AG04450 (cell line): ENCODE measurements at regions not wholly inside any gene's neighbourhood (a gene's known extent, or its start where the extent isn't known, plus 50 kb on each side); places are given as distances from the start of the nearest gene placed in this dataset.
"Not testable (repeated sequence)": the region's sequence is repeated elsewhere in the genome, so short reads cannot be mapped to it uniquely, and the experiment has no call there.

ENCODE experiments used
- CTCF ChIA-PET: fragments of 300-600, 350-600 bp; formaldehyde crosslinking; extraction: SDS; loops from one replicate; lab custom pipeline; 2022; ENCODE audit warnings: antibody characterized with exemption, inconsistent platforms; lab: Charles Lee
- POLR2A ChIA-PET: fragments of 350-600 bp; formaldehyde crosslinking; extraction: SDS; loops from one replicate; lab custom pipeline; 2021; ENCODE audit warnings: antibody characterized with exemption, inconsistent platforms; lab: Yijun Ruan, JAX
- DNase-seq: peaks from one replicate; pipeline ENCODE4 v3.0.0-alpha.2; 2011; ENCODE audit warnings: low read depth, low spot score
- H3K27ac ChIP-seq: one replicate; pipeline ENCODE4 v1.5.1; 2012; ENCODE audit warnings: low read depth, low read length, control low read depth
- H3K27me3 ChIP-seq: one replicate; pipeline ENCODE4 v1.6.0; 2012; ENCODE audit warnings: low read length; ENCODE audit not compliant: control insufficient read depth, insufficient read depth
- H3K4me3 ChIP-seq: 2 replicates; pipeline ENCODE4 v1.5.1; 2011; ENCODE audit warnings: mild to moderate bottlenecking, low read depth, low read length, control low read depth
- H3K9me3 ChIP-seq: 2 replicates; pipeline ENCODE4 v1.5.1; 2012; ENCODE audit warnings: low read length; ENCODE audit not compliant: control insufficient read depth, insufficient read depth
- CTCF ChIP-seq: IDR thresholded peaks from 2 replicates; pipeline ENCODE4 v1.5.1; 2011; ENCODE audit warnings: low read depth, low read length, control low read depth, inconsistent platforms

- TF ChIP-seq CTCF: no peak
- Histone ChIP-seq H3K9me3 (no peaks in the 10 kb centered on the region), H3K27ac (no peak overlapping the region), H3K27me3 (no peaks in the 10 kb centered on the region), H3K4me3 (no peak overlapping the region)
- ChIA-PET POLR2A (no interaction called here), CTCF (no interaction called here)
- no peak for DNase-seq
These were observed 97.7 kb upstream of the CDCA7L start for GRCh38 chr7:22043367-22043766.

GRCh38 chr7:22040923-22041595 is 95.4 kb upstream of the CDCA7L start:
- ChIA-PET CTCF (interaction anchor here (0.7 kb wide), 1 partner anchor 1264 kb away, joined by 3 read pairs; no protein-coding TSS in a partner anchor), POLR2A (no interaction called here)
- H3K4me3 ChIP-seq: no peak overlapping the region
- TF ChIP-seq CTCF: no peak
- no peak overlapping the region for H3K27ac ChIP-seq
- no peak for DNase-seq
- H3K9me3 ChIP-seq: no peaks in the 10 kb centered on the region
- H3K27me3 ChIP-seq: no peaks in the 10 kb centered on the region

GRCh38 chr7:22039670-22040069 is 94.0 kb upstream of the CDCA7L start:
- Histone ChIP-seq H3K27ac (no peak overlapping the region), H3K4me3 (no peak overlapping the region), H3K9me3 (no peaks in the 10 kb centered on the region), H3K27me3 (no peaks in the 10 kb centered on the region)
- TF ChIP-seq CTCF: no peak
- no peak for DNase-seq
- POLR2A ChIA-PET: no interaction called here
- CTCF ChIA-PET: no interaction called here

GRCh38 chr7:22032356-22032755 is 86.7 kb upstream of the CDCA7L start:
- CTCF ChIA-PET, DNase-seq: not testable (repeated sequence)

GRCh38 chr7:22028656-22029055 is 83.0 kb upstream of the CDCA7L start:
- POLR2A ChIA-PET, CTCF ChIA-PET, H3K27ac ChIP-seq, H3K9me3 ChIP-seq, DNase-seq, H3K4me3 ChIP-seq, H3K27me3 ChIP-seq: not testable (repeated sequence)

More at GRCh38 chr7:22032356-22032755, 86.7 kb upstream of the CDCA7L start:
- H3K27me3 ChIP-seq, H3K4me3 ChIP-seq, POLR2A ChIA-PET, H3K27ac ChIP-seq, H3K9me3 ChIP-seq: not testable (repeated sequence)

GRCh38 chr7:22027475-22027874 is 81.8 kb upstream of the CDCA7L start:
- ChIA-PET CTCF (interaction anchor here (0.5 kb wide), 1 partner anchor 20 kb away, joined by 4 read pairs; no protein-coding TSS in a partner anchor), POLR2A (no interaction called here)
- no peak for DNase-seq
- H3K9me3 ChIP-seq: peaks cover 3% of the 10 kb centered on the region; the same call in 1 of the 2 replicates
- H3K4me3 ChIP-seq: no peak overlapping the region
- no peak overlapping the region for H3K27ac ChIP-seq
- no peak for TF ChIP-seq CTCF
- peaks cover 4% of the 10 kb centered on the region for H3K27me3 ChIP-seq
